ENCODE measurements at regions not wholly inside any gene's neighbourhood (a gene's known extent, or its start where the extent isn't known, plus 50 kb on each side); places are given as distances from the start of the nearest gene placed in this dataset.
"Not testable (repeated sequence)": the region's sequence is repeated elsewhere in the genome, so short reads cannot be mapped to it uniquely, and the experiment has no call there.

GRCh38 chr5:21483790-21484497, 1369.2 kb downstream of the CDH12 start:
- DNase-seq (ENCODE audit: low spot score) = not testable (repeated sequence)

DNA sequence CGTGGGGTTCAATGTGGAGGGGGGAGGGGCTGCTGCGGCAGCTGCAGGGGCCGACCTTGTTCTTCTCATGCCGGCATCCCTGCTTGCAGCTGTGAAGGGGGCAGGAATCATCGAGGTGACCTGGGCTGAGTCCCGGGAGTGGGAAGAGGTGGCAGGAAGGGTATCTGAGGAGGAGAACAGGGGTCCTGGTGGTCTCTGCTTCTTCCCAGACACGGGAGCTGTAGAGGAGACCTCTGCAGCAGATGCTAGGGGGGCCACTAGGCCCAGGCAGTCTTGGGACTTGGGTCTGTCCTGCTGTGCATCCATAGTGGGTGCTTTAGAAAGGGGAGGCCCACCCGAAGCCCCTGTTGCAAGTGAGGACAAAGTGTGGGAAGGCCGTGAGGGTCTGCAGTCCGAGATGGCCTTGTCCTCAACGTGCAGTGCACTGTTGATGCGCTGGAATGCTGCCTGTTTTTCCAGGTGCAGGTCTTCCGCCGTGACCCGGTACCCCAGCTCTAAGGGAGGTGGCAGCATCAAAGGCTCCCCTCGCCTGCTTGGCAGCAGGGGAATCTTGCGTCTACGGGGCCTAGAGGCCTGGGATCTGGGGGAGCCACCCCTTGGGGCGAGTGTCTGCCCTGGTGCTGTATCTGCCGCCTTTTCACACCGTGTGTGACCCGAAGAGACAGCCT, 1370.0 kb downstream of the CDH12 start:
- not testable (repeated sequence) for DNase-seq (ENCODE audit: low spot score)

DNA sequence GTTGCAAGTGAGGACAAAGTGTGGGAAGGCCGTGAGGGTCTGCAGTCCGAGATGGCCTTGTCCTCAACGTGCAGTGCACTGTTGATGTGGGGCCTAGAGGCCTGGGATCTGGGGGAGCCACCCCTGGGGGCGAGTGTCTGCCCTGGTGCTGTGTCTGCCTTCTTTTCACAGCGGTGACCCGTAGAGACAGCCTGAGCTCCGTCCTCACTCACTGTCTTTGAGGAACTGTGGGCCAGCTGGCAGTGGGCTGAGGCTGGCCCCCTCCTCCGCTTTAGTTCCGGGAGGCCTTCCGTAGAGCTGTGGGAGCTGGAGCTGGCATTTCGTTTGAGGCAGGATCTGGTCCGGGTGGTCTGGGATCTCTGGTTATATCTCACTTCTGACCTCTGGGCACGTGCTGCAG, 1370.6 kb downstream of the CDH12 start:
- DNase-seq (ENCODE audit: low spot score) = peak; percentile 40

- DNase-seq (ENCODE audit: low spot score) = peak; percentile 76
Measured at GRCh38 chr5:21481320-21482270, 1371.5 kb downstream of the CDH12 start.

DNA sequence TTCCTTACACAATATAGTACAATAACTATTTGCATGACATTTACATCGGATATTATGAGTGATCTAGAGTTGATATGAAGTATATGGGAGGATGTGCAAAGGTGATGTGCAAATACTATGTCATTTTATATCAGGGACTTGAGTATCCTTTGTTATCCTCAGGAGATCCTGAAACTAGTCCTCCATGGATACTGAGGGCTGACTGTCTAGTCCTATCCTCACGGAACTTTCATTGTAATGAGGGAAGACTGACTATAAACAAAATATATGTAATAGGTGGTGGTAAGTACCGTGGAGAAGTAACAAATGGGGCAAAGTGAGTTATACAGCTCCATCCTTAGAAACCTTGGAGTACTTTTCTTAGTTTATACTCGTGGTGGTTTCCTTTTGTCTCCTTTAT, 1373.1 kb downstream of the CDH12 start:
- DNase-seq (ENCODE audit: low spot score) = not testable (repeated sequence)

GRCh38 chr5:21473981-21474380, 1379.2 kb downstream of the CDH12 start:
- DNase-seq (ENCODE audit: low spot score) = not testable (repeated sequence)

GRCh38 chr5:21473436-21473835, 1379.7 kb downstream of the CDH12 start:
- DNase-seq (ENCODE audit: low spot score) = not testable (repeated sequence)

GRCh38 chr5:21471691-21472090, 1381.5 kb downstream of the CDH12 start:
- DNase-seq (ENCODE audit: low spot score) = not testable (repeated sequence)

- DNase-seq (ENCODE audit: low spot score) = peak; percentile 79
Measured at GRCh38 chr5:21469523-21470101, 1383.5 kb downstream of the CDH12 start.

DNA sequence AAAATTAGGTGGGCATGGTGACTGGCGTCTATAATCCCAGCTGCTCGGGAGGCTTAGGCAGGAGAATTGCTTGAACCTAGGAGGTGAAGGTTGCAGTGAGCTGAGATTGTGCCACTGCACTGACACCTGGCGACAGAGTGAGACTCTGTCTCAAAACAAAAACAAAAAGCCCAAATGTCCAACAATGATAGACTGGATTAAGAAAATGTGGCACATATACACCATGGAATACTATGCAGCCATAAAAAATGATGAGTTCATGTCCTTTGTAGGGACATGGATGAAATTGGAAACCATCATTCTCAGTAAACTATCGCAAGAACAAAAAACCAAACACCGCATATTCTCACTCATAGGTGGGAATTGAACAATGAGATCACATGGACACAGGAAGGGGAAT, 1385.6 kb downstream of the CDH12 start:
- DNase-seq (ENCODE audit: low spot score) = not testable (repeated sequence)

DNA sequence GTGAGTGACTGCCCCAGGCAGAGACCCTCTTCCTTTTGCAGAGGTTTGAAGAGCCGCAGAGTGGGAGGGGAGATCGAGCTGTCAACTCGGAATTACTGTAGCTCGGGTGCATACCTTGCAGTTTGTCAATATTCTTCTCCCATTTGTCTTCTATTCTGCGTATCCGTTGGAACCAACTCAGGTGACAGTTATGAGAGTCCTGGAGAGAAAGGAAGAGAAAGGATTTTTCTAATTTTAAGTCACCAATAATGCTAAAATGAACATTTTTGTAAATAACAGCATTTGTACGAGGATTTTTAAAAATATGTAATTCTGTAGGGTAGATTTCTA, 1393.4 kb downstream of the CDH12 start:
- DNase-seq (ENCODE audit: low spot score) = not testable (repeated sequence)

DNA sequence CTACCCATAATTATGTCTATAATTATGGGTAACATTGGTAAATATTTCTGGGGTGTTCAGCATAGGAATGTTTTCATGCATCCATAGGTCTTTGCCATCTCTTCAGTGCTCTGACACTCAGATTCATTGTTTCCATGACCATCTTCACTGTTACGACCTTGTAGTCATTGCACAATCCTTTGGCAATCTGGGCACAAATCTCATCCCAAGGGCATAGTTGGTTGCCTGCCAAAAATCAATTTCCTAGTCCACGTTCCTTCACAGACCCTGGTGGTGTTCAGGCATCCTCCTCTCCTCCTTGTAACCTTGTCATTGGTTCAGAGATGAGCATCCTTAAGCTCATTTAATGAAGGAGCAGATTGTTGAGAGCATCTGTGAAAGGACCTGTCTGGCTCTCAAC, 1400.7 kb downstream of the CDH12 start:
- DNase-seq (ENCODE audit: low spot score) = no peak

DNA sequence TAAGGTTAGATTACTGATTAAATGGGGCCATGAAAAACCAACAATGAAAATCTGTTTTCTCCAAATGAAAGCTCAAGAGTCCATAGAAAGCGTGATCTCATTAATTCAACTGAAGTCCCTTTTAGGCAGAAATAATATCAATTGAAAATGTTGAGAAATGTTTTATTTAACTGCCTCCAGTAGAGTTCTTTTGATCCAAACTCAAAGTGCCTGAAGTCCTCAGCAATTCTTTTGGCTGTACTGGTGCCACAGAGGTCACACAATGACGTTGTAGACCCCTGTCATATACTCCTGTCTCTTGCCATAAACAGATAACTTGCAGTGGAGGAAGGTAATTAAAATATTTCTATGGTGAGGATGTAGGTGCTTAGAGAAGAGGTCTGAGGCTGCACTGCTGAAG, 1420.5 kb downstream of the CDH12 start:
- DNase-seq (ENCODE audit: low spot score) = no peak

DNA sequence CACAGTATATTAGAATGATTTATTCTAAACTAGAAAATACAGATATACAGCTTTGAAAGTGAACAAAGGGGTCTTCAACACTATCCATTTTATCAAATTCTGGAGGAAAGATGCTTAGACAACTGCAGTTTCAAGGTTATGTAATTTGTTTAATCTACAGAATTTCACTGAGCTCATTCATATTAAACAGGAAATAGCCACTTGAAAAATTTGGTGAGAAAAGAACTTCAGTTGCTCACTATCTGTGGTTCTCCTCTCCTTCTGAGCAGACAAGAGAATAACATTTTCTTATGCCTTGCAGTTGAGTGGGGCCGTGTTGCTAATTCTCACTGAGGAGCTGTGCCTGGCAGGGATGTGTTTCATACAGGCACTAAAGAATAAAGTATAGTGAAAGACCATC, 1428.2 kb downstream of the CDH12 start:
- no peak for DNase-seq (ENCODE audit: low spot score)

GRCh38 chr5:21419383-21419782, 1431.4 kb upstream of the CDH18 start:
- no peak for DNase-seq (ENCODE audit: low spot score)

DNA sequence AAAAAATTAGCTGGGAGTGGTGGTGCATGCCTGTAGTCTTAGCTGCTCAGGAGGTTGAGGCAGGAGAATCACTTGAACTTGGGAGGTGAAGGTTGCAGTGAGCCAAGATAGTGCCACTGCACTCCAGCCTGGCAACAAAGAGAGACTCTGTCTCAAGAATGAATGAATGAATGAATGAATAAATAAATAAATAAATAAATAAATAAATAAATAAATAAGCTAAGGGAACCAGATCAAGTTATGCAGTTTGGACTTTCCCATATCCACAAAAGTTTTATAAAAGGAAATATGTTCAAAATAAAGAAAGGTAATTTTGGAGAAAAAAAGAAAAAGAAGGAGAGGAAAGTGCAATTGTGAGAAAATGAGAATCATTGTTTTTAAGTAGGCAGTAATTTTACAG, 1414.1 kb upstream of the CDH18 start:
- not testable (repeated sequence) for DNase-seq (ENCODE audit: low spot score)

DNA sequence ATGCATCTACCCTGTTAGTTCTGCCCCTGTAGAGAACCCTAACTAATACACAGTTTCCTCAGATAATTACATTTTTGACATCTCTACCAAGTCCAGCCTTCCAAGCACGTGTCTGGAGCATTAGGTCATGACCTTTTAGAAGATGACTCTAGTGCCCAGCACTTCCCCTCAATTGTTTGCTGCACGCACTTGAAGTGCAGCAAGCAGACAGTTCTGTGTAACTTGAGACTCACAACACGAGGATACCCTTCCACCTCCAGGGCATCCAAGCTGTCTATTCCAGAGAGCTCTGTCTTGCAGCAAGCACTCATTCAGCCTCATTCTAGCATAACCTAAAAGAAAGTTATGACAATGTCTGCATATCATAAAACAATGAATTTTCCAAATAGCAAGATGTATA, 1410.5 kb upstream of the CDH18 start:
- DNase-seq (ENCODE audit: low spot score) = no peak

DNA sequence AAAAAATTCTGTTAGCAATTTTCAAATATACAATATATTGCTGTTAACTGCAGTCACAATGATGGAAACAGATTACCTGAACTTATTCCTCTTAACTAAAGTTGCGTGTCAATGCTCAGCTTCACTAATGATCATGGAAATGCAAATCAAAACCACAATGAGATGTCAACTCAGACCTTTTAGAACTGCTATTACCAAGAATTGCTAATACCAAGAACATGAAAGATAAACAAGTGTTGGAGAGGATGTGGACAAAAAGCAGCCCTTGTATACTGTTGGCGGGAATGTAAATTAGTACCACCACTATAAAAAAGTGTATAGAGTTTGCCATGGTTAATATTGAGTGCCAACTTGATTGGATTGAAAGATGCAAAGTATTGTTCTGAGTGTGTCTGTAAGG, 1409.7 kb upstream of the CDH18 start:
- no peak for DNase-seq (ENCODE audit: low spot score)

- no peak for DNase-seq (ENCODE audit: low spot score)
Measured at GRCh38 chr5:21391506-21391905, 1403.5 kb upstream of the CDH18 start.

GRCh38 chr5:21360754-21361153, 1372.8 kb upstream of the CDH18 start:
- not testable (repeated sequence) for DNase-seq (ENCODE audit: low spot score)

GRCh38 chr5:21341948-21342261, 1353.9 kb upstream of the CDH18 start:
- not testable (repeated sequence) for DNase-seq (ENCODE audit: low spot score)

DNA sequence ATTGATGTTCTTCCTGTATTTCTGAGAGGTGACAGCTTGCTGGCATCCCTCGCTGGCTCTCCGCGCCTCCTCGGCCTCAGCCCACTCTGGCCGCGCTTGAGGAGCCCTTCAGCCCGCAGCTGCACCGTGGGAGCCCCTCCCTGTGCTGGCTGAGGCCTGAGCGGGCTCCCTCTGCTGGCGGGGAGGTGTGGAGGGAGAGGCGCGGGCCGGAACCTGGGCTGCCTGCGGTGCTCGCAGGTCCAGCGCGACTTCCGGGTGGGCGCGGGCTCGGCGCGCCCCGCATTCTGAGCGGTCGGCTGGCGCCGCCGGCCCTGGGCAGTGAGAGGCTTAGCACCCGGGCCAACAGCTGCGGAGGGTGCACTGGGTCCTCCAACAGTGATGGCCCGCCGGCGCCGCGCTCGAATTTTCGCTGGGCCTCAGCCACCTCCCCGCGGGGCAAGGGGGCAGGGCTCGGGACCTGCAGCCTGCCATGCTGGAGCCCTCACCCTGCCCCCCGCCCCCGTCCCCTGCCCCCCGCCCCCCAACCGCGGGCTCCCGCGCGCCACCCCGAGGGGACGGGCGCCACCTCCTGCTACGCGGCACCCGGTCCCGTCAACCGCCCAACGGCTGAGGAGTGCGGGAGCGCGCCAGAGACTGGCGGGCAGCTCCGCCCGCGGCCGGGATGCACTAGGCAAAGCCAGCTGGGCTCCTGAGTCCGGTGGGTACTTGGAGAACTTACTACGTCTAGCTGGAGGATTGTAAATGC, 1353.4 kb upstream of the CDH18 start:
- DNase-seq (ENCODE audit: low spot score) = not testable (repeated sequence)

All from Ammon's horn (tissue), 1 donor.